Spleen (tissue), 11 donors: ENCODE measurements at regions not wholly inside any gene's neighbourhood (a gene's known extent, or its start where the extent isn't known, plus 50 kb on each side); places are given as distances from the start of the nearest gene placed in this dataset.

Source experiments
- DNase-seq: peaks from one replicate; pipeline ENCODE4 v3.0.0-alpha.2; 2020
- H3K27ac ChIP-seq, 8 donors: fragments of 200-600 bp; sonication (generic) in 7 of 8; 1 replicate in 4 of 8; 2 replicates in 4 of 8; pipeline versions ENCODE4 v1.5.0 to v1.8.0; 2016 to 2021; ENCODE audit warnings: inconsistent platforms in 4 of 8, mild to moderate bottlenecking in 4 of 8, moderate library complexity in 1 of 8
- H3K27me3 ChIP-seq, 7 donors: fragments of 200-600 bp; sonication (generic) in 6 of 7; replicated peaks in 1 of 7; 1 replicate in 4 of 7; 2 replicates in 3 of 7; pipeline versions ENCODE4 v1.5.0 to v1.8.0; 2016 to 2021; ENCODE audit warnings: inconsistent platforms in 3 of 7, mild to moderate bottlenecking in 1 of 7
- H3K36me3 ChIP-seq, 6 donors: fragments of 200-600 bp; sonication (generic) in 5 of 6; 1 replicate in 4 of 6; 2 replicates in 2 of 6; pipeline versions ENCODE4 v1.5.0 to v1.8.0; 2016 to 2021; ENCODE audit warnings: inconsistent platforms in 2 of 6
- H3K4me1 ChIP-seq, 6 donors: fragments of 200-600 bp; sonication (generic) in 5 of 6; 1 replicate in 3 of 6; 2 replicates in 3 of 6; pipeline versions ENCODE4 v1.5.0 to v1.8.0; 2016 to 2021; ENCODE audit warnings: inconsistent platforms in 3 of 6
- H3K4me3 ChIP-seq, 8 donors: fragments of 200-600 bp; sonication (generic) in 7 of 8; 1 replicate in 4 of 8; 2 replicates in 4 of 8; pipeline versions ENCODE4 v1.5.0 to v1.8.0; 2016 to 2021; ENCODE audit warnings: inconsistent platforms in 4 of 8, mild to moderate bottlenecking in 4 of 8, moderate library complexity in 2 of 8
- H3K9me3 ChIP-seq, 8 donors: fragments of 200-600 bp; sonication (generic) in 7 of 8; 1 replicate in 4 of 8; 2 replicates in 4 of 8; pipeline versions ENCODE4 v1.5.0 to v1.8.0; 2016 to 2021; ENCODE audit warnings: inconsistent platforms in 4 of 8
- CTCF ChIP-seq, 11 experiments: fragments of 200-600 bp in 7 of 11; fragments of 450-650 bp in 4 of 11; sonication (generic) in 4 of 11; IDR thresholded peaks in 8 of 11; conservative IDR thresholded peaks in 3 of 11; 1 replicate in 7 of 11; 2 replicates in 4 of 11; pipeline versions ENCODE4 v1.4.0 to v1.8.0; 2016 to 2021; ENCODE audit warnings: antibody characterized with exemption in 11 of 11, inconsistent platforms in 4 of 11, mild to moderate bottlenecking in 1 of 11
- POLR2A ChIP-seq, 3 donors: fragments of 450-650 bp; IDR thresholded peaks; one replicate each; pipeline ENCODE4 v1.5.1; 2017; ENCODE audit warnings: antibody characterized with exemption in 3 of 3, mild to moderate bottlenecking in 1 of 3
- POLR2AphosphoS5 ChIP-seq, 3 donors: sonication (generic); formaldehyde crosslinking; IDR thresholded peaks; one replicate each; pipeline ENCODE4 v1.5.1; 2017; ENCODE audit warnings: antibody characterized with exemption in 3 of 3
- WGBS, 5 donors: extraction: QIAGEN DNeasy Blood & Tissue Kit in 3 of 5; methylation state at CpG; one replicate each; pipeline versions ENCODE4 v1.1.5 to v1.1.7; 2013 to 2018; 5-methylcytosine and 5-hydroxymethylcytosine counted together
- intact Hi-C: fragments of 100-400 bp; cut with DNase I; formaldehyde crosslinking; loops from one replicate; pipeline ENCODE4 v1.15.0; 2023; ENCODE audit warnings: low total_unique reads
- donor health status: healthy with polysubstance abuse.
- donor health status: DM: no; HTN: no; CAD: no; lungs with moderate emphysema.
- donor health status: DM: no; HTN: no; CAD: no.
- donor health status: Bipolar disorder and iron deficiency.
- donor health status: healthy.
- donor health status: DM: no; HTN: no; CAD: no.
- donor health status: DM: yes; HTN: yes; CAD: no.

- Histone ChIP-seq H3K4me1 (no peaks in the 10 kb centered on the region), H3K4me3 (no peak overlapping the region), H3K27ac (no peak overlapping the region), H3K36me3 (no peaks in the 10 kb centered on the region), H3K9me3 (no peaks in the 10 kb centered on the region), H3K27me3 (peaks cover 0 to 4% (median 0%) of the 10 kb centered on the region in 7 donors)
- intact Hi-C loops, result no loop called here
- no peak for DNase-seq
- 24 to 50% (median 33%) methylated on average over 1 of the region's 1 CpG for WGBS, 5 donors
- no peak for TF ChIP-seq POLR2A (IDR thresholded peaks at IDR 0.05)
Measured at GRCh38 chr3:110731148-110731547, 340.5 kb upstream of the NECTIN3 start.

- no peaks in the 10 kb centered on the region for H3K4me1 ChIP-seq
- DNase-seq, result no peak
- 63 to 78% (median 64%) methylated on average over 4 of the region's 4 CpGs for WGBS, 5 donors
- peaks cover 0 to 4% (median 0%) of the 10 kb centered on the region in 7 donors for H3K27me3 ChIP-seq
- H3K4me3 ChIP-seq, result no peak overlapping the region
- intact Hi-C loops, result no loop called here
- H3K36me3 ChIP-seq, result no peaks in the 10 kb centered on the region
- peaks cover 0 to 4% (median 0%) of the 10 kb centered on the region in 8 donors for H3K9me3 ChIP-seq
- no peak for TF ChIP-seq POLR2A (IDR thresholded peaks at IDR 0.05)
- H3K27ac ChIP-seq, result no peak overlapping the region
Measured at GRCh38 chr3:110732420-110732819, 339.2 kb upstream of the NECTIN3 start.

GRCh38 chr3:110733045-110733444 lies 338.6 kb upstream of the NECTIN3 start:
- Histone ChIP-seq H3K4me3 (no peak overlapping the region), H3K36me3 (no peaks in the 10 kb centered on the region), H3K9me3 (peaks cover 0 to 4% (median 0%) of the 10 kb centered on the region in 8 donors), H3K27me3 (peaks cover 0 to 4% (median 0%) of the 10 kb centered on the region in 7 donors), H3K4me1 (no peaks in the 10 kb centered on the region), H3K27ac (no peak overlapping the region)
- 70 to 88% (median 75%) methylated on average over 3 of the region's 3 CpGs for WGBS, 5 donors
- intact Hi-C loops, result no loop called here
- TF ChIP-seq POLR2A (IDR thresholded peaks at IDR 0.05) (no peak), POLR2AphosphoS5 (IDR thresholded peaks at IDR 0.05) (no peak)
- DNase-seq, result no peak

- TF ChIP-seq CTCF (IDR thresholded peaks at IDR 0.05 in 8 of 11, conservative IDR thresholded peaks at IDR 0.05 in 3 of 11) (no peak), POLR2A (IDR thresholded peaks at IDR 0.05) (no peak)
- 73 to 83% (median 81%) methylated on average over 5 of the region's 5 CpGs for WGBS, 5 donors
- DNase-seq, result no peak
Measured at GRCh38 chr3:110734524-110734923, 337.1 kb upstream of the NECTIN3 start.

GRCh38 chr3:110736332-110736731 lies 335.3 kb upstream of the NECTIN3 start:
- peaks cover 0 to 4% (median 0%) of the 10 kb centered on the region in 7 donors for H3K27me3 ChIP-seq
- H3K9me3 ChIP-seq, result peaks cover 0 to 4% (median 0%) of the 10 kb centered on the region in 8 donors
- no peak overlapping the region for H3K4me3 ChIP-seq
- no peak overlapping the region for H3K27ac ChIP-seq
- H3K4me1 ChIP-seq, result no peaks in the 10 kb centered on the region
- no peak for DNase-seq
- intact Hi-C loops, result no loop called here
- TF ChIP-seq POLR2A (IDR thresholded peaks at IDR 0.05) (no peak), CTCF (IDR thresholded peaks at IDR 0.05 in 8 of 11, conservative IDR thresholded peaks at IDR 0.05 in 3 of 11) (no peak), POLR2AphosphoS5 (IDR thresholded peaks at IDR 0.05) (no peak)
- H3K36me3 ChIP-seq, result no peaks in the 10 kb centered on the region
- 13 to 43% (median 16%) methylated on average over 1 of the region's 1 CpG for WGBS, 5 donors

More at GRCh38 chr3:110734524-110734923, 337.1 kb upstream of the NECTIN3 start:
- intact Hi-C loops, result no loop called here
- H3K27me3 ChIP-seq, result peaks cover 0 to 4% (median 0%) of the 10 kb centered on the region in 7 donors
- H3K4me3 ChIP-seq, result no peak overlapping the region
- no peaks in the 10 kb centered on the region for H3K4me1 ChIP-seq
- H3K27ac ChIP-seq, result no peak overlapping the region
- H3K36me3 ChIP-seq, result no peaks in the 10 kb centered on the region
- H3K9me3 ChIP-seq, result peaks cover 0 to 4% (median 0%) of the 10 kb centered on the region in 8 donors

GRCh38 chr3:110738531-110738930 lies 333.1 kb upstream of the NECTIN3 start:
- no peak overlapping the region for H3K27ac ChIP-seq
- H3K27me3 ChIP-seq, result peaks cover 0 to 4% (median 0%) of the 10 kb centered on the region in 7 donors
- no peak for DNase-seq
- 79 to 90% (median 86%) methylated on average over 1 of the region's 1 CpG for WGBS, 5 donors
- intact Hi-C loops, result no loop called here
- no peak overlapping the region for H3K4me3 ChIP-seq
- H3K9me3 ChIP-seq, result peaks cover 0 to 4% (median 0%) of the 10 kb centered on the region in 8 donors
- TF ChIP-seq POLR2A (IDR thresholded peaks at IDR 0.05) (no peak), POLR2AphosphoS5 (IDR thresholded peaks at IDR 0.05) (no peak), CTCF (IDR thresholded peaks at IDR 0.05 in 8 of 11, conservative IDR thresholded peaks at IDR 0.05 in 3 of 11) (no peak)
- H3K36me3 ChIP-seq, result no peaks in the 10 kb centered on the region
- no peaks in the 10 kb centered on the region for H3K4me1 ChIP-seq
